Astrocyte of the spinal cord (primary cell): ENCODE measurements at regions not wholly inside any gene's neighbourhood (a gene's known extent, or its start where the extent isn't known, plus 50 kb on each side); places are given as distances from the start of the nearest gene placed in this dataset.
"Not testable (repeated sequence)": the region's sequence is repeated elsewhere in the genome, so short reads cannot be mapped to it uniquely, and the experiment has no call there.

Experiments
- DNase-seq: peaks from one replicate; pipeline ENCODE4 v3.0.0; 2011; ENCODE audit warnings: low read depth, low spot score
- H3K4me3 ChIP-seq: 2 replicates; pipeline ENCODE4 v1.5.1; 2011; ENCODE audit warnings: low read depth, mild to moderate bottlenecking, low read length, moderate library complexity
- CTCF ChIP-seq: IDR thresholded peaks from 2 replicates; pipeline ENCODE4 v1.5.1; 2012; ENCODE audit warnings: low read depth, mild to moderate bottlenecking, low read length, inconsistent platforms
- in situ Hi-C: cut with HindIII; loops from 2 replicates; pipeline ENCODE4 v1.10.0; 2017; ENCODE audit warnings: low sequenced_read_pairs

- H3K4me3 ChIP-seq, result no peak overlapping the region
- in situ Hi-C loops, result no loop called here
- TF ChIP-seq CTCF, result no peak
- DNase-seq, result no peak
Measured at GRCh38 chr4:137956256-137956655, 285.9 kb downstream of the SLC7A11 start.

- no peak for DNase-seq
- TF ChIP-seq CTCF, result no peak
- in situ Hi-C loops, result no loop called here
- no peak overlapping the region for H3K4me3 ChIP-seq
Measured at GRCh38 chr4:137955595-137955994, 286.6 kb downstream of the SLC7A11 start.

GRCh38 chr4:137952116-137952515, 290.0 kb downstream of the SLC7A11 start:
- DNase-seq, result no peak
- in situ Hi-C loops, result no loop called here
- H3K4me3 ChIP-seq, result no peak overlapping the region
- no peak for TF ChIP-seq CTCF

GRCh38 chr4:137950286-137950685, 291.9 kb downstream of the SLC7A11 start:
- H3K4me3 ChIP-seq, result no peak overlapping the region
- no peak for DNase-seq
- in situ Hi-C loops, result no loop called here
- TF ChIP-seq CTCF, result no peak

GRCh38 chr4:137949746-137950145, 292.4 kb downstream of the SLC7A11 start:
- no peak for TF ChIP-seq CTCF
- no peak for DNase-seq
- in situ Hi-C loops, result no loop called here
- H3K4me3 ChIP-seq, result no peak overlapping the region

- in situ Hi-C loops, result no loop called here
- H3K4me3 ChIP-seq, result no peak overlapping the region
- TF ChIP-seq CTCF, result no peak
- DNase-seq, result peak; percentile 3
Measured at GRCh38 chr4:137946453-137947174, 295.5 kb downstream of the SLC7A11 start.

- in situ Hi-C loops, DNase-seq, H3K4me3 ChIP-seq: not testable (repeated sequence)
Measured at GRCh38 chr4:137942815-137943214, 299.3 kb downstream of the SLC7A11 start.

- H3K4me3 ChIP-seq, DNase-seq, in situ Hi-C loops: not testable (repeated sequence)
Measured at GRCh38 chr4:137942015-137942515, 300.1 kb downstream of the SLC7A11 start.
